ENCODE measurements at regions not wholly inside any gene's neighbourhood (a gene's known extent, or its start where the extent isn't known, plus 50 kb on each side); places are given as distances from the start of the nearest gene placed in this dataset.

DNA sequence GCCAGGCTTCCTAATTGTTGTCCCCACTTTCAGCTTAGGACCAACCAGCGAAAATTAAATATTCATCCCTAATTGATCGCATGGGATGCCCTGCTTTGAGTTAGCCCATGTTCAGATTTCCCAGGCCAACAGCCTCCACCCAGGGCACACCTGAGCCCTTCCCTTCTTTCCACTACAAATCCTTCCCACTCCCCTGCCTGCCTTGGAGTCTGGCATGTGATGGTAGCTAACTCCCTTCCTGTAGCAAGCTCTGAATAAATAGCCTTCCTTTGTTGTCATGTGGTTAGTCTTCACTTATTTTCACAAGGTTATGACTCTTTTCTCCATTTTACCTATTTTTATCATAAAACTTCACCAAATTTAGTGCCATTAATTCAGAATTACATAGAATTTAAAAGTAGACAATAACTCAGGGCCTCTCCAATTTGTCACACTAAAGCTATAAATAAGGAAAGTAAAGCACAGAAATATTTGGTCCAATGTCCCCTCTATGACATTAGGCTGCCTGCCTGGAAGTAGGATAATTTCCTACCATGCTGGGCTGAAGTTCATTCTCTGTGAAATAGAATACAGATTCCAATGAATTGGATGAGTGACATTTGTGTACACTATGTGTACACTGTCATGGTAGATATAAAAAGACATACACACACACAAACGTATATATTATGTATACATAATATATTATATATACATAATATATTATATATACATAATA is 166.4 kb upstream of the CPEB2 start:
- H3K4me3 ChIP-seq (ENCODE audit: low read length) = no peak overlapping the region
- DNase-seq (ENCODE audit: low read depth, low spot score) = no peak

DNA sequence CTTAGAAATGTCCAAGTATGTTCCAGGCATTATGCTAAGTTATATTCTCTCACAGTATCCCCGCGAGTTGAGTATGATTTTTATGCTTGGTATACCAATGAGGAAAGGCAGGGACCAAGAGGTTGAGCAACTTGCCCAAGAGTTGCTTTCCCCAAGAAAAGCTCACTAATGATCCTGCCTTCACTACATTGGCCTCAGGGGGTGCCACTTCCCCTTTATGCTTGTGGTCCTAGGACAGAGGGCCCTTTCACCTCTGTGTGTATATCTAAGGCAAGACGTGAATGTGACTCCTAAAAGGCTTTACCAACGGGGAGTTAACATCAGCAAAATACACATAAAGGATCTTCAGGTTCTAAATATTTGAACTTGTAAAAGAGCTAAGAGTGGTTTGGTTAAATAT is 164.4 kb upstream of the CPEB2 start:
- no peak overlapping the region for H3K4me3 ChIP-seq (ENCODE audit: low read length)
- no peak for DNase-seq (ENCODE audit: low read depth, low spot score)

DNA sequence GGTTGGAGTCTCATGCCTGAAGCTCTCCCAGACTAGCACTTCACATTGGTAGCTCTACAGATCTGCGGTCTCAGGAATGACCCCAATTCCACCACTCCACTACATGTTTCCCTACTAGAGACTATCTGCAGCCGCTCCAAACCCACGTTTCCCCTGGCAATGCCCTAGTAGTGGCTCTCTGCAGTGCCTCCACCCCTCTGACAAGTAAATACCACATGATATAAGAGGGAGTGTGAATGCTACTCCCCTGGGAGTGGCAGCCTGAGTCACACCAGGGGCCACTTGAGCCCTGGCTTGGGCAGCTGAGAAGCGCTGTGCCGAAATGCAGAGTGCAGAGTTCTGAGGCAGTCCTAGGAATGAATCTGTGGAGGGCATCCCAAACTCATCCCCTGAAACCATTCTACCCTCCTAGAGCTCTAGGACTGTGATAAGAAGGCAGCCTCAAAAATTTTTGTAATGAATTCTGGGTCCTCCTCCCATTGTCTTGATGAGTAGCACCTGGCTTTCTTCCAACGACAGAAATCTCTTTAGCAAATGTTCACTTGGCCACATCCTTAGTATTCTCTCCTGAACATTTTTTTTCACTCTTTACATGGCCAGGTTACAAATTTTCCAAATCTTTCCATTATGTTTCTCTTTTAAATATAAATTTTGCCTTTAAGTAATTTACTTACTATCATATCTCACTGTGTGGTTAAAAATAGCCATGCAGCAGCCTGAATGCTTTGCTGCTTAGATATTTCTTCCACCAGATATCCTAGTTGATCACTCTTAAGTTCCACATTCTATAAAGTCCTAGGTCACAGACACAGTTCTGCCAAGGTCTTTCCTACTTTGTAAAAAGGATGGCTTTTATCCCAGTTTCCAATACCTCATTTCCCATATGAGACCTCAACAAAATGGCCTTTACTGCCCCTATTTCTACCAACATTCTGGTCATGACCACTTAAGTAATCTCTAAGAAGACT is 160.2 kb upstream of the CPEB2 start:
- no peak for DNase-seq (ENCODE audit: low read depth, low spot score)
- no peak overlapping the region for H3K4me3 ChIP-seq (ENCODE audit: low read length)

DNA sequence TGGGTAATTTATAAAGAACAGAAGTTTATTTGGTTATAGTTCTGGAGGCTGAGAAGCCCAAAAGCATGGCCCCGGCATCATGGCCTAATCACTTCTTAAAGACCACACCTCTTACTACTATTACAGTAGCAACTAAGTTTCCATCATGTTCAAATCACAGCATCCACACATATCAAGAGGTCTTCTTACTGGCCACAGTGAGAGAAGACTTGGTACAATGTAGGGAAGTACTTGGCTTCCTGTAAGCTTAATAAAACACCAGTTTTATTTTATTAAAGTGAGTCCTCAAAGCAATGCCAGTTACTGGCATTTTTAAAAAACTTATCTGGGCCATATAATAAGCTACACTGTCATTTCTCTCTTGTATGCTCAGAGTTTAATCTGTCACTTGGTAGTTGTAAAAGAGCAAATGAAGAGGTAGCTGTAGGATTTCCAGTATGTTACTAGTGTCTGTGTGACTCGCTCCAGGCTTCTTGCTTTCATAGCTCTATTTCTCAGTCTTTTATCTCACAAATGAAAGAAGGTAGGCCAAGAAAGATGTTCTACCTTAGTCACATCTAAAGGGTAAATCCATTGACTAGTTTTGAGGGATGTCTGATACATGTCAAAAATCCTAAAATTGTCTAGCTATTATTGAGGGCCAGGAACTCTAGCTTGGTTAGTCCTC is 159.2 kb upstream of the CPEB2 start:
- H3K4me3 ChIP-seq (ENCODE audit: low read length) = no peak overlapping the region
- no peak for DNase-seq (ENCODE audit: low read depth, low spot score)

DNA sequence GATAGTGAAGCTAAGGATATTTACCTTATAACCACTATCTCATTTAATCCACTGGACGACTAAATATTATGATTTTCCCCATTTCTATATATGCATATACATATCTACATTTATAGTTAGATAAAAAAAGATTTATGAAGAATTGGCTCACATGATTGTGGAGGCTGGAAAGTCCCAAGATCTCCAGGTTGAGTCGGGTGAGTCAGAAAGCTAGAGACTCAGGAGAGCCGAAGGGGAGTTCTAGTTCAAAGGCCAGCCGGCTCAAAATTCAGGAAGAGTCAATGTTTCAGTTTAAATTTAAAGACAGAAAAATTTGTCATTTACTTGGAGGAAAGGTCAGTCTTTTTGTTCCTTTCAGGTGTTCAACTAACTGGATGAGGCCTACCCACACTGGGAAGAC is 158.2 kb upstream of the CPEB2 start:
- DNase-seq (ENCODE audit: low read depth, low spot score) = no peak
- H3K4me3 ChIP-seq (ENCODE audit: low read length) = no peak overlapping the region

DNA sequence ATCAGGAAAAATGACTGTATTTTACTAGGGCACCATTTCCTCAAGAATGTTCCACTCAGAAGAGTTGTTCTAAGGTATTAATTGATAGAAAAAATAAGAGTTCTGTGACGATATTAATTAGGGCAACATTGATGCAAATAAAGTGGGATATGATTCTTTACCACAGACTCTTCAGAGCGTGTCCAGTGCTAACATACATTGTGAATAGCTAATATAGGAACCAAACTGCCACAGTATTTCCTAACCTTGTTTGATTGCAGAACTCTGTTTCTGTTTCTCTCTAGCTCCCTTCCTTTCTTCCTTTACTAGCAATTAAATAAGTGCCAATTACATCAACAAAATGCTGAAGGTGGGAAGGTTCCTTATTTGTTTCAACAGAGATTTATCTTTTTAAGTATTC is 154.1 kb upstream of the CPEB2 start:
- no peak overlapping the region for H3K4me3 ChIP-seq (ENCODE audit: low read length)
- no peak for DNase-seq (ENCODE audit: low read depth, low spot score)

DNA sequence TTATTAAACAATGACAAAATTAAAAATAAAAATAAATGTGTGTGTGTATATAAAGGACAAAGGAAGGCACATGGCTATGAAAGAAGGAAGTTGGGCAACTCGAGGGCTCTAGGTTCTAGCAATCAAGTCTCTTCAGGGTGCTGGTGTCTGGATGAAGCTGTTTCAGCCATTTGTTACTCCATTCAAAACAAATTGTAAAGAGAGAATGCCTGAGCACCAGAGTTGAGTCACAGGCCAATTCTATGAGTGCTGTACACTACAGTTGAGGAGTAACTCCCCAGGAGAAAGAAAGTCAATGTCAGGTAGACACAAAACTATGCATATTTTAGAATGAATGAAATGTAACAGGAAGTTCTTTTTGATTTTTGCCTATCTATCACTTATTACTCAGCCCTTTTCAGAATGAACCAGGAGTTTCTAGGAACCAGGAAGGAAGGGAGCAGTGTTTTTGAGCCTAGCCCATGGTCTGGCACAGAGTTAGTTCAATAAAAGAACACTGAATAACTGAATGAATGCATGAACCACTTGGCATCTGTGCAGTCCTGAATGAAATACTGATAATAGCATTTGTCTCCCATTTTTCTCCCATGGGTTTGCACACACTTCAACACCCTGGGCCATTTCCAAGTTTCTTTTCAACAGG is 151.7 kb upstream of the CPEB2 start:
- no peak for DNase-seq (ENCODE audit: low read depth, low spot score)
- H3K4me3 ChIP-seq (ENCODE audit: low read length) = no peak overlapping the region

DNA sequence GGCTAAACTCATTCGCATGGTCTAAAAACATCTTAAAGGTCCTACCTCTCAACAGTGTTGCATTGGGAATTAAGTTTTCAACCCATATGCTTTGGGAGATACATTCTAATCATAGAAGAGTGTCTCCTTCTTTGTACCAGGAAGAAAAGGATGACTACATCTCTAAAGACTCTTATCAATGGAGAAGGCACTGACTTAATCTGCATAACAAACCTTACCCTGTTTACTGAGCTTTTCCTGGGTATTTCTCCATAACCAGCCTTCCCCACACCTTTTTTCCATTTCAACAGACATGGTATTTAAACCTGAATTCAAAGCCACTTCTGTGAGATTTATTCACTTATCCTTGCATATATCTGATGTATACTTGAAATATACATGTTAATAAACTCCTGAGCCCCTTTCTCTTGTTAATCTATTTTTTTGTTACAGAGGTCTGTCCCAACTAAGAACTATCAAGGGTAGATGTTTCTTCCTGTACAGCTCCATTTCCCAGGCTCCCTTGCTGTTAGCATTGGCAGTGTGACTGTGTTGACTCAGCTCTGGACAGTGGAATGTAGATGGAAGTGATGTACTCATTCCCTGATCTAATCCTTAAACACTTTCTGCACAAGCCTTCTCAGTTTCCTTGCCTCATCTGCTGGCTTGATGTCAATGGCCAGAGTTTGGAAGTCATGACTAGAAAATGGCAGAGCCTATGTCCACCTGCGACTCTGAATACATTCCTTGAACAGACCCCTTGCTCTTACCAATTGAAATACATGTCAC is 148.9 kb upstream of the CPEB2 start:
- no peak overlapping the region for H3K4me3 ChIP-seq (ENCODE audit: low read length)
- no peak for DNase-seq (ENCODE audit: low read depth, low spot score)

DNA sequence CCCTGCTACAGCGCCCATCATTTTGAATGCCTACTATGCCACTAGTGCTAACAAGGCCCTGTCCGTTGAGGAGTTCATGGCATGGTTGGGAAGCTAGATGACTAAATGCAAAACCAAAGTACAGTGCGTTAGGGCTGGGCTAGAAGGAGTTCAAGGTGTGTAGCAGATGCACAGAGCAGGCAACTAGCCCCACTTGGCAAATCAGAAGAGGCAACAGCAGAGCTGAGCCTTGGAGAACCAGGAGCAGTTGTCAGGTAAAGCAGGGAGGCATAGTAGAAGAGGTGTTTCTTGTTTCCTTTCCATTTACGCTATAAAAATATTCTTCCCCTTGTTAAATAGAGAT is 146.6 kb upstream of the CPEB2 start:
- no peak for DNase-seq (ENCODE audit: low read depth, low spot score)
- no peak overlapping the region for H3K4me3 ChIP-seq (ENCODE audit: low read length)

DNA sequence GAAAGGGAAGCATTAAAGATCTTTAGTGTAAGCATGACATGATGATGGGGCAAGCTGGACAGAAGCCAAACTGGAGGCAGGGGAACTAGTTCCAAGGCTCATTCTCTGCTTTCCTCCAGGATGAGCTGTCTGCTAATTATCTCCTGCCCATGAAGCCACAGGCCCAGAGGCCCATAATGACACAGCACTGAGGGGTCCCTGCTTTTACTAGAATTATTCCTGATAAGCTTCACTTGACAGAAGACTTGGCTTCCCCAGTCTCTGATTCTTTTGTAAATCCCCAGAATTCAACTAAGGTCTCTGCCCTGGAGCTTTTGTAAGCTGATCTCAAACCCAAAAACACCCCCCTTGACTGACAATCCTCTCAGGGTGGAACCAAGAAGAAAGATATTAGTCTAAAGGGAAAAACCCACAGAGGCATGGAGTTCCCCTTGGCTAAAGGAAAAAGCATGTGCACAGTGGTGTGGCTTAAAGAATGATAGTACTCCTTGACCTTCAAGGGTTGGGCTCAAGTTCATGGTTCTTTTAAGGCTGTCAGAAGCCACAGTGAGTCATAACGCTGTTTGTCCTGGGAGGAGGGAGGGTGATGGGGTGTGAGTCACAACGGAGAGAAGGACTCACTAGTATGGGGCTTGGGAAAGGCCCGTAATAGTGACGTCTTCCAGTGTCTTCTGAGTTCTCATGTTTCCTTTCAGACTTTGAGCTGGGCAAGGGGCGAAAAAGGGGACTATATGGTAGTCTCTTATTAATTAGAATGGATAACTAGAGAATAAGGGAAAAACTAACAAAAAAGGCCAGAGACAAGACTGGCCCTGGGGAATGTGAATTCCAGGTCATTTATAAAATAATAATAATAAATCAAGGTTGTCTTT is 146.0 kb upstream of the CPEB2 start:
- H3K4me3 ChIP-seq (ENCODE audit: low read length) = no peak overlapping the region
- DNase-seq (ENCODE audit: low read depth, low spot score) = no peak

DNA sequence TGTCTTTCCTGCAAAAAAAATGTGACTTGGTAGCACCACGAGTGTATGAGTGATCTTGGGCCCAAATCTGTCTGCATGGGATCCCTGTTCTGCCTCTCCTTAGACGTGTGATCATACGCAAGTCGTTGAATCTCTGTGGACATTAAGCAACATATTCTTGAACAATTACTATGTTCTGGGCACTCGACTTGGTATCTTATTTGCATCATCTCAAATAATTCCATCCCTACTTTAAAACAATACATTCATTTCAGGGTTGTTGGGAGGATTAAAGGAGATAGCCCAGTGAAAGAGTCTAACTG is 145.4 kb upstream of the CPEB2 start:
- no peak overlapping the region for H3K4me3 ChIP-seq (ENCODE audit: low read length)
- DNase-seq (ENCODE audit: low read depth, low spot score) = no peak

DNA sequence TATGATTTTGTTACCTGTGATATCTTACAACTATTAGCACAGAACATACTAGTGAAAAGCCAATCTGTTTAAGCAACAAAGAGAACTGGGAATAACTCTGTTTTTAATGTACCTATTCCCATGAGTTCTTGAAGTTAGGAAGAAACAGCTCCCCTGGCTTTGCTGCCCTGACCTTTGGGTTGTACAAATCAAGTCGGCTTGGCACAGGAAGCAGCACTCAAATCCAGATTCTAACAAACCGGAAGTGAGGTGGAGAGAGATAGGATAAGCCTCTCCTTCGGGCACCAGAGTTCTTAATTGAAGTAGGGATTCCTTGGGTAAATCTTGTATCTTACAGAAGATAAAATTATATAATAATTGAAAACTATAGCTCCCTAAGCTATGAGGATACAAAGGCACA is 144.8 kb upstream of the CPEB2 start:
- DNase-seq (ENCODE audit: low read depth, low spot score) = no peak
- H3K4me3 ChIP-seq (ENCODE audit: low read length) = no peak overlapping the region

DNA sequence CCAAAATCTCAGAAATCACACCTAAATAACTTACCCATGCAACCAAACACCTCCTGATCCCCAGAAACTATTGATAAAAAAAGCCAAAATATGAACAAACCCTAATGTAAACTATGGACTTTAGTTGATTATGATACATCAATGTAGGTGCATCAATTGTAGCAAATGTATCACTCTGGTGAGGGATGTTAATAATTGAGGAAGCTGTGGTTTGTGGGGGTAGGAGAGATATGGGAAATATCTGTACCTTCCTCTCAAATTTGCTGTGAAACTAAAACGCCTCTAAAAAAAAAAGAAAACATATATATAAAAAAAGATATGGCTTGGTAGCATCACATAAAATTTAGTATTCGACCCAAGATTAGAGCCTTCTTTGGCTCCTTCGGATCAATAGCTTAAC is 144.3 kb upstream of the CPEB2 start:
- no peak overlapping the region for H3K4me3 ChIP-seq (ENCODE audit: low read length)
- no peak for DNase-seq (ENCODE audit: low read depth, low spot score)

DNA sequence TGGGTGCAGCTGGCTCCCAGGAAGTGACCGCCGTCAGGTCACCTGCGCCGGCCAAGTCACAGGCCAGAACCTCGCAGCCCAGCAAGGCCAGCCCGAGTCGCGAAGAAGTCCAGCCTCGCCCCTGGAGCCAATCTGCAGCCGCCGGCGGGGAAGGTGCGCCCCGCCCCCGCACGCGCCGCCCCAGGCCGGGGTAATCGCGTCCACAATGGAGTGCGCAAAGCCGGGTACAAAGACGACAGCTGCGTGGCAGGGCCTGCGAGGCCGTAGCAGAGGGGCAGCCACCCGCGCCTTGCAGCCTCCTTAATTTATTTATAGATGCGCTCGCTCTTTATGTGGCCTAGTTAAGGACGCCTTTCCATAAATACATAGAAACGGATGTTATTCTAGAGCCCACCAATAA is 139.4 kb upstream of the CPEB2 start:
- DNase-seq (ENCODE audit: low read depth, low spot score) = no peak
- no peak overlapping the region for H3K4me3 ChIP-seq (ENCODE audit: low read length)

DNA sequence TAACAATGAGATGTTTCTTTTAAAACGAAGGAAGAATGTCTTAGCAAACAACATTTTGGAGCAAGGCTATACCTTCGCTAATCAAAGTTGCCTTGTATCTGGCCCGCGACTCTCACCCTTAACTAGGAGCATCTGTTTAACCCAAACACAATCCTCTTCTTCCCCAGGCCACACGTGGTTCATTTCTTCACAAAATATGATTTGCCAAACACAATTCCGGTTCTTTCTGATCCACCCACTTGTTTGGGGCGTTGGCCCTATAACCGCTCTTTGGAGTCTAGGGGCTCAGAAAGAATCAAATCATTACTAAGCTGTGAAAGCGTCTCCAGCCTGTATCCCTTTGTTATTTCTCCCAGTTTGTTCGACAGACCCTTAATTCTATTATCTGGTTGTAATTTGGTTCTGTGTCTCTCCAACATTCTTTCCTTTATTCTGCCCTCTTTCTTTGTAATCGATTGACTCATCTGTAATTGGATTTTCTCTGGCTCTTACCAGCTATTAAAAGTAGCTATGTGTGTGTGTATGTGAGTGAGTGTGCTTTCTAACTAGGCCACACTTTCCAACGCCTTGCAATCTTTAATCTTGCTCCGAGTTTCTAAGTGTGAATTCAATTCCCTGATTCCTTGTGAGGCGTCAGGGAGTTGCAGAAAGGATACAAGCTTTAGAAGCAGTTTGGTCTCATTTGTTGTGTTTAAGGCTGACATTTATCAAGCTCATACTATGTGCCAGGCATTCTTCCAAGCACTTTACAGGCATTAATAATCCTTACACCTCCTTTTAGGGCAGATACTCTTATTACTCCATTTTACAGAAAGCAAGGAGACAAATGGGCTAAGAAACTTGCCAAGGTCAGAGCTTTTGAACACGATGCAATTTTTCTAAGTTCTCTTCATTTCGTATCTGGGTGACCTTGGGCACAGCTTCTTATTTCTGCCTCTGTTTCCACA is 138.6 kb upstream of the CPEB2 start:
- DNase-seq (ENCODE audit: low read depth, low spot score) = no peak
- H3K4me3 ChIP-seq (ENCODE audit: low read length) = no peak overlapping the region

DNA sequence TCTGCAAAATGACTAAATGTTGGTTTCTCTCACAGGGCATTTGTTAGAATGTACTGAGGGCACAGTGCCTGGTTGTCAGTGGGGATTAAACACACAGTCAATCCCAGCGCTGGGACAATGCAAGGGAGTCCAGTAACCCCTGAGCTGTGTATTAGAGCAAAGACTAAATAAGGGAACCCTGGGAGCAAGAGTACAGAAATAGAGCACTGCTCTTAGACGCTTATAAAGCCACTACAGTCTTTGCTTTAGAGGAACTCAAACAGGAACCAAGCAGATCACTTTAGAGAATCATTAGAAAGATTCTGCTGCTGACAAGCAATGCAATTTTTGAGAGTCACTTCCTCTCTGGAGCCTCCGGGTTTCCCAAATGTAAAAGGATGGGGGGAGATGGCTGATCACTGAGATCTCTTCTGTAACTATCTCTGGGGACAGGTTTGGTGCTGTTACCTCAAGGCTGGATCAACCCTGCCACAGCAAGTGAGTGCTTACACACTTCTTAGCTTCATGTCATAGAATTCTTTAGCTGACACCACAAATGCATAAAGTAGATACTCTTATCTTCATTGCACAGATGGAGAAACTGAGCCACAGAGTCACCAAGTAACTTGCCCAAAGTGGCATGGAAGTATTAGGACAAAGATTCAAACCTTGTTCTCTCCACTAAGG is 137.8 kb upstream of the CPEB2 start:
- H3K4me3 ChIP-seq (ENCODE audit: low read length) = no peak overlapping the region
- no peak for DNase-seq (ENCODE audit: low read depth, low spot score)

DNA sequence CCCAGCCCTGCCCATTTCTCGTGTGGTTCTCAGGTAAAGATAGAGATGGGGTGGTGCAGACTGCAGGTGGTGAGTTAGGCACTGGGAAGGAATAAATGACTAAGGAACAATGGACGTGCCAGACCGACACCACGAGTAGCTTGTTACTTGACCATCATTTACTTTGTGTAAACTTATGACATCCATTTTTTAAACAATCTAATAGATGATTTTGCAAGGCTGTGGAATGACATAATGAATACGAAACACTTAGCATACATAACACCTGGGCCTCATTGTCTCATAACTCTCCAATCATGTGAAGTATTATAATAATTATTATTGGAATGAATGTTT is 137.3 kb upstream of the CPEB2 start:
- H3K4me3 ChIP-seq (ENCODE audit: low read length) = no peak overlapping the region
- DNase-seq (ENCODE audit: low read depth, low spot score) = no peak
